Fibroblast of the aortic adventitia (primary cell): ENCODE measurements at regions not wholly inside any gene's neighbourhood (a gene's known extent, or its start where the extent isn't known, plus 50 kb on each side); places are given as distances from the start of the nearest gene placed in this dataset.

Experiments used
- DNase-seq: peaks from one replicate; pipeline ENCODE4 v3.0.0-alpha.2; 2010; ENCODE audit warnings: low read depth
- H3K4me3 ChIP-seq: 2 replicates; pipeline ENCODE4 v1.5.1; 2011; ENCODE audit warnings: low read depth, mild to moderate bottlenecking, control low read depth, low read length, moderate library complexity
- TF ChIP-seq, protein P1 (sequence below): IDR thresholded peaks from 2 replicates; pipeline ENCODE4 v1.5.1; 2011; ENCODE audit warnings: mild to moderate bottlenecking, low read length, control low read depth, inconsistent platforms; ENCODE audit not compliant: insufficient read depth

DNA sequence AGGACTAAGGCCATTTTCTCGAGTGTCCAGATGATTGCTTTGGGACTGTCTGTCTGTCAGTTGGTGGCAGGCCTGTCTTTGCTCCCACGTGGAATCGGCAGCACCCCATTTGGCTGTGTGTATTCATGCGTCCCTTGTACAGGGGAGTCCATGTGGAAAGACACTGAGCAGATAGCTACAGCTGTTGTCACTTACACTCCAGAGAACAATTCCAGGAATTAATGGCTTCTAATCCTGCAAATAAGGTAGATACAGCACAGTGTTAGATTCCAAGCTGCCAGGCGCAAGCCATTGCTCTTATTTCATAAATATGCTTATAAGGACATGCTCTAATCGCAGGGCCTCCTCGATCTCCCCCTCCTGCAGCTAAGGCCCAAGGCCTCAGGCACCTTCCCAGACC, 208.8 kb downstream of the VRK1 start:
- no peak for DNase-seq

GRCh38 chr14:97010491-97011160, 213.4 kb downstream of the VRK1 start:
- no peak for DNase-seq
- TF ChIP-seq, protein P1, sequence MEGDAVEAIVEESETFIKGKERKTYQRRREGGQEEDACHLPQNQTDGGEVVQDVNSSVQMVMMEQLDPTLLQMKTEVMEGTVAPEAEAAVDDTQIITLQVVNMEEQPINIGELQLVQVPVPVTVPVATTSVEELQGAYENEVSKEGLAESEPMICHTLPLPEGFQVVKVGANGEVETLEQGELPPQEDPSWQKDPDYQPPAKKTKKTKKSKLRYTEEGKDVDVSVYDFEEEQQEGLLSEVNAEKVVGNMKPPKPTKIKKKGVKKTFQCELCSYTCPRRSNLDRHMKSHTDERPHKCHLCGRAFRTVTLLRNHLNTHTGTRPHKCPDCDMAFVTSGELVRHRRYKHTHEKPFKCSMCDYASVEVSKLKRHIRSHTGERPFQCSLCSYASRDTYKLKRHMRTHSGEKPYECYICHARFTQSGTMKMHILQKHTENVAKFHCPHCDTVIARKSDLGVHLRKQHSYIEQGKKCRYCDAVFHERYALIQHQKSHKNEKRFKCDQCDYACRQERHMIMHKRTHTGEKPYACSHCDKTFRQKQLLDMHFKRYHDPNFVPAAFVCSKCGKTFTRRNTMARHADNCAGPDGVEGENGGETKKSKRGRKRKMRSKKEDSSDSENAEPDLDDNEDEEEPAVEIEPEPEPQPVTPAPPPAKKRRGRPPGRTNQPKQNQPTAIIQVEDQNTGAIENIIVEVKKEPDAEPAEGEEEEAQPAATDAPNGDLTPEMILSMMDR: no peak
- no peak overlapping the region for H3K4me3 ChIP-seq

More for the DNA sequence above, 208.8 kb downstream of the VRK1 start:
- no peak overlapping the region for H3K4me3 ChIP-seq
- TF ChIP-seq, protein P1: no peak

DNA sequence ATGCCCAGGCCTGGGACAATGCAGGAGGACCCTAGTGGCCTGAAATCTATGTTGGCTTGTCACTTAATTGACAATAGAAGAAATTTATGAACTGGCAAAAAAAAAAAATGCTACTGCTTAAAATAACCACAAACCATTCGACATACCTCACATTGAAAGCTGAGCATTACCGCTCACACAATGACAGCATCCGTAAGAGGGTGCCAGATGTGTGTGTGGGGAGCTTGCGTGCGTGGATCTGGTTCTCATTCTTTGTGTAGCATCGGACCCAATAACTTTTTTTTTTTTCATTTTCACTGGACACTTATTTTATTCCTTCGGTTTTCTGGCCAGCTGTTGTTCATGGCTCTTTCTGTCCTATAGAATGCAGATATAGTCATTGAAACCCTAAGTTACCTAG, 216.7 kb downstream of the VRK1 start:
- H3K4me3 ChIP-seq: no peak overlapping the region
- DNase-seq: no peak
- TF ChIP-seq, protein P1: no peak

- TF ChIP-seq, protein P1: no peak
- H3K4me3 ChIP-seq: no peak overlapping the region
- DNase-seq: no peak
Measured at GRCh38 chr14:97021001-97021400, 223.8 kb downstream of the VRK1 start.

GRCh38 chr14:97021571-97022168, 224.5 kb downstream of the VRK1 start:
- TF ChIP-seq, protein P1: no peak
- no peak for DNase-seq

DNA sequence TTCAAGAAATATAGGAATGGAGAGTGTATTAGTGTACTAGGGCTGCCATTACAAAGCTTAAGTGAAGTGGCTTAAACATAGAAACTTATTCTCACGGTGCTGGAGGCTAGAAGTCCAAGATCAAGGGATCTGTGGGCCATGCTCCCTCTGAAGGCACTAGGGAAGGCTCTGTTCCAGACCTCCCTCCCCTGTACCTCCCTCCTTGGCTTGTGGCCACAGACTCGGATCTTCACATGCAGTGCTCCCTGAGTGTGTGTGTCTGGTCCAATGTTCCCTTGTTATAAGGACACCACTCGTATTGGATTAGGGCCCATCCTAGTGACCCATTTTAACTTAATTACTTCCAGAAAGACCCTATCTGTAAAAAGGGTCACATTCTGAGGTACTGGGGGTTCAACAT, 225.6 kb downstream of the VRK1 start:
- TF ChIP-seq, protein P1: no peak
- DNase-seq: no peak
- no peak overlapping the region for H3K4me3 ChIP-seq

More at GRCh38 chr14:97021571-97022168, 224.5 kb downstream of the VRK1 start:
- no peak overlapping the region for H3K4me3 ChIP-seq
